Gastrocnemius medialis (tissue), 4 donors: ENCODE measurements at regions not wholly inside any gene's neighbourhood (a gene's known extent, or its start where the extent isn't known, plus 50 kb on each side); places are given as distances from the start of the nearest gene placed in this dataset.
"Not testable (repeated sequence)": the region's sequence is repeated elsewhere in the genome, so short reads cannot be mapped to it uniquely, and the experiment has no call there.

Experiments used
- POLR2A ChIP-seq, 2 donors: fragments of 450-650 bp; IDR thresholded peaks; one replicate each; pipeline ENCODE4 v1.6.1; 2017; ENCODE audit warnings: antibody characterized with exemption in 2 of 2, mild to moderate bottlenecking in 2 of 2, moderate library complexity in 2 of 2
- TF ChIP-seq, protein P1 (sequence below), 5 experiments: fragments of 450-650 bp in 3 of 5; fragments of 200-600 bp in 2 of 5; sonication (generic) in 2 of 5; IDR thresholded peaks in 4 of 5; conservative IDR thresholded peaks in 1 of 5; 1 replicate in 4 of 5; 2 replicates in 1 of 5; pipeline ENCODE4 v1.5.1; 2016 to 2019; ENCODE audit warnings: antibody characterized with exemption in 5 of 5, mild to moderate bottlenecking in 3 of 5, moderate library complexity in 3 of 5

DNA sequence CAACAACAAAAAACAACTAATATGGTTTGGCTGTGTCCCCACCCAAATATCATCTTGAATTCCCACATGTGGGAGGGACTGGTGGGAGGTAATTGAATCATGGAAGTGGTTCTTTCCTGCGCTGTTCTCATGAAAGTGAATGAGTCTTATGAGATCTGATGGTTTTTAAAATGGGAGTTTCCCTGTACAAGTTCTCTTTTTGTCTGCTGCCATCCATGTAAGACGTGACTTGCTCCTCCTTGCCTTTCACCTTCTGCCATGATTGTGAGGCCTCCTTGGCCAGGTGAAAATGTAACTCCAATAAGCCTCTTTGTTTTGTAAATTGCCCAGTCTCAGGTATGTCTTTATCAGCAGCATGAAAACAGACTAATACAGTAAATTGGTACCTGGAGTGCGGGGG lies 183.5 kb upstream of the BANK1 start:
- TF ChIP-seq, protein P1, sequence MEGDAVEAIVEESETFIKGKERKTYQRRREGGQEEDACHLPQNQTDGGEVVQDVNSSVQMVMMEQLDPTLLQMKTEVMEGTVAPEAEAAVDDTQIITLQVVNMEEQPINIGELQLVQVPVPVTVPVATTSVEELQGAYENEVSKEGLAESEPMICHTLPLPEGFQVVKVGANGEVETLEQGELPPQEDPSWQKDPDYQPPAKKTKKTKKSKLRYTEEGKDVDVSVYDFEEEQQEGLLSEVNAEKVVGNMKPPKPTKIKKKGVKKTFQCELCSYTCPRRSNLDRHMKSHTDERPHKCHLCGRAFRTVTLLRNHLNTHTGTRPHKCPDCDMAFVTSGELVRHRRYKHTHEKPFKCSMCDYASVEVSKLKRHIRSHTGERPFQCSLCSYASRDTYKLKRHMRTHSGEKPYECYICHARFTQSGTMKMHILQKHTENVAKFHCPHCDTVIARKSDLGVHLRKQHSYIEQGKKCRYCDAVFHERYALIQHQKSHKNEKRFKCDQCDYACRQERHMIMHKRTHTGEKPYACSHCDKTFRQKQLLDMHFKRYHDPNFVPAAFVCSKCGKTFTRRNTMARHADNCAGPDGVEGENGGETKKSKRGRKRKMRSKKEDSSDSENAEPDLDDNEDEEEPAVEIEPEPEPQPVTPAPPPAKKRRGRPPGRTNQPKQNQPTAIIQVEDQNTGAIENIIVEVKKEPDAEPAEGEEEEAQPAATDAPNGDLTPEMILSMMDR (IDR thresholded peaks at IDR 0.05 in 4 of 5, conservative IDR thresholded peaks at IDR 0.05 in 1 of 5): not testable (repeated sequence)
- TF ChIP-seq POLR2A (IDR thresholded peaks at IDR 0.05): not testable (repeated sequence)
